Fibroblast of upper back skin (primary cell): ENCODE measurements at regions not wholly inside any gene's neighbourhood (a gene's known extent, or its start where the extent isn't known, plus 50 kb on each side); places are given as distances from the start of the nearest gene placed in this dataset.

Experiments
- DNase-seq: peaks from one replicate; pipeline ENCODE4 v3.0.0-alpha.2; 2013

DNA sequence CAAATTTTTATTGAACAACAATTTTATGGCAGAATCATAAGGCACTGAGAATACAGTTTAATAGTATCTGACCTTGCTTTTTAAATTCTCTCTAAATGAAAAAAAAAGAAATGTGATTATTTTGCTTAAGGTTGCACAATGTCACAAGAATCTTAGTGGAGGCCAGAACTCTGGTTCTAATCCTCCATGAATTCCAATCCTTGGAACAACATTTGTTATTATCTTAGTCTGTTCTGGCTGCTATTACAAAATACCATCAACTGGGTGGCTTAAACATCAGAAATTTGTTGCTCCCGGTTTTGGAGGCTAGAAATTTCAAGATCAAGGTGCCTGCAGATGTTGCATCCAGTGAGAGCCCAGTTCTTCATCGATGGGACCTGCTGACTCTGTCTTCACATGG lies 158.2 kb upstream of the POM121L12 start:
- DNase-seq, result no peak

DNA sequence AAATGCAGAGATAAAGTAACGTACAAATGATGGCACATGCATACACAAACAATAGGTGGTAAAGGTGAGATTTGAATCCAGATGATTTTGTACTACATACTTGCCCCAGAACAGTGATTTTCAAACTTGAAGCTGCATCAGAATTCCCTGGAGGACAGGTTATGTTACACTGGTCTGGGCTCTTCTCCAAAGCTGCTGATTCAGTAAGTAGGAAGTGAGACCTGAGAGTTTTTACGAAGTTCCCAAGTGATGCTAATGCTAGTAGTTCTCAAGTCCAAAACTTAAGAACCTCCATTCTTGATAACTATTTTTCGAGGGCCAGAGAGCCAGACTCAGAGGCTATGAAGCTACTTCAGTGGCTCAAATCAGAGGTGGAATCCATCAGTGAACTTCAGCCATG lies 159.0 kb upstream of the POM121L12 start:
- DNase-seq, result peak; percentile 34

- no peak for DNase-seq
These were observed 171.8 kb upstream of the POM121L12 start for GRCh38 chr7:52863652-52864051.

DNA sequence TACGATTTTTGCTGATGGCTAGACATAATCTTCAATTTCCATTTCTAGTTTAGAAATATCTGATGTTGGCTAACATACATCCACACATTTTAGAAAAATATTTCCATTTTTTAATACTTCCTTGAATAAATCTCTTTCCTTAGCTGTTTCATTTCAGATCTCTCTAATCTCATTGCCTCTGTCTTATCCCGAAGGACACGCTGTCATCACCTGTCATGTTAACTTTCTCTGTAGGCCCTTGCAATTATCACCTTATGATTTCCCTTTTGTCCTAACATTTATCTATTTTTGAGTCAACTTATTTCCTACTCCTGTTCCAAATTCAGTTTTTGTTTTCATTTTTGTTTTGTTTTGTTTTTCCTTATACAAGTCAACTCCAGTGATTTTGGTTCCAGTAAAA lies 173.1 kb upstream of the POM121L12 start:
- DNase-seq, result no peak

- DNase-seq, result no peak
These were observed 178.1 kb upstream of the POM121L12 start for GRCh38 chr7:52857367-52857766.

DNA sequence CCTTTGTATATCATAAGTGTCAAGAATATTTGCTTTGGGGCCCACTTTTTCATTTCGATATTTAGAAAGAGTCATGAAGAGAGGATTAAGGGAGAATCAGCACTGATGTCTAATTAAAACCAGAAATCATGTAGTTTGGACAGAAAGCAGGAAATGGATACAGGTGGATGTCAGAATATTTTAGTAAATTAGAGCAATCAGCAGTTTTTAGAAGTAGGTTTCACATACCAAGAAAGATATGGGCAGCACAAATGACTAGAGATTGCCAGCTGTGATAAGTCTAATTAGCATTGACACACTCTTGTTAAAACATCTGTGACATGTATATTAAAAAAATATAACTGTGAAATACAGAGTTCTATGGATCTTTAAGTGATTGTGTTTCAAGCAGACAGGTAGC lies 180.8 kb upstream of the POM121L12 start:
- DNase-seq, result no peak

- DNase-seq, result no peak
These were observed 183.9 kb upstream of the POM121L12 start for GRCh38 chr7:52851547-52851946.

DNA sequence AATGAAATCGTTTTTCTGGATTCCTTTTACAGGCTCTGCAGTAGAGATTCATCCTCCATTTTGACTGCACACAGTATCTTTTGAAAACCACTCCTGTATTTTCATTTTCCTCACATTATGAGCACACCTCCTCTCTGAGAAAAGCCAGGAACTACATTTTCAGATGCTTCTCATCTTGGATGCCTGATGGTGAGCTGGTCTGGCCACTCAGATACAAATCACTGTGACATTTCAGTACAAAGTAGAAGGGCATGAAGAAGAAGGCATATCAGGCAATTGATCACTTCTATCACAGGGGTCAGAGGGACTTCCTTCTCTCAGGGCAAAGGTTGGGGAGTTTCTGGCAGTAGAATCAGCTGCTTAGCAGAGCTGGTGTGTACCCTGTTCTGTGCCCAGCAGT lies 192.0 kb upstream of the POM121L12 start:
- DNase-seq, result no peak

- DNase-seq, result no peak
These were observed 193.1 kb upstream of the POM121L12 start for GRCh38 chr7:52842202-52842900.

DNA sequence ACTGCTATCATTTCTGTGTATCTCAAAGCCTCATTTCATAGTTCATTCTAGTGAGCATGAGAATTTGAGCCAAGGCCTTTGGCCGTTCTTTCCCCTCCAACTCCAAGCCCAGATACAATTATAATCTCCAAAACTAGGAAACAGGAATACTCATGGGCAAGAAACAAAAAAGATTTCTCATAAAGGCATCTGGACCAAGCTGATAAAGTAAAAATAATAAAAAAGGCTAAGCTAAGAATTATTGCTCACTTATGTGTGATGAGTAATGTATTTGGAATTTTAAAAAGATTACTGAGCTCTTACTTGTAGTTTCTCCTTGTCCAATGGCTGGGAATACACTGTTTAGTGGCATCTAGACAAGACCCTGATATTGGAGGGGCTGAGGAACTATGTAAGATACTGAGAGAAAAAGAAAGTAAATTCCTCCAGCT lies 196.4 kb upstream of the POM121L12 start:
- peak; percentile 50 for DNase-seq

GRCh38 chr7:52831321-52831720 lies 204.1 kb upstream of the POM121L12 start:
- DNase-seq, result no peak

DNA sequence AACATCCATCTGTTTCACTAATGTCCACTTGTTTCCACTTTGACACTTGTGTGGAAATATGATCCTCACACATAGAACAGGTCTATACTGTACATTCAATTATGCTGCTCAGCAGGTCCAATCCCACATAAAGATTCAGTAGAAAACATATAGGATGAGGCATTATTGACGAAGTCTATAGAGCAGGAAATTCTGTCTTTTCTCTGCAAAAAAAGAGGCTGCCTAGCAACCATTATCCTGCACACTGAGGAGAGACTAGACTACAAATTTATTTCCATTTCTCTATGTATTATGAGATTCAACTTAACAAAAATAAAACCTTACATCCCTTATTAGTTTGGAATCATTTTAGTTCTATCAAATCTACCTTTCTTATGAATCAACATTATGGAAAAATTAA lies 204.6 kb upstream of the POM121L12 start:
- DNase-seq, result no peak

DNA sequence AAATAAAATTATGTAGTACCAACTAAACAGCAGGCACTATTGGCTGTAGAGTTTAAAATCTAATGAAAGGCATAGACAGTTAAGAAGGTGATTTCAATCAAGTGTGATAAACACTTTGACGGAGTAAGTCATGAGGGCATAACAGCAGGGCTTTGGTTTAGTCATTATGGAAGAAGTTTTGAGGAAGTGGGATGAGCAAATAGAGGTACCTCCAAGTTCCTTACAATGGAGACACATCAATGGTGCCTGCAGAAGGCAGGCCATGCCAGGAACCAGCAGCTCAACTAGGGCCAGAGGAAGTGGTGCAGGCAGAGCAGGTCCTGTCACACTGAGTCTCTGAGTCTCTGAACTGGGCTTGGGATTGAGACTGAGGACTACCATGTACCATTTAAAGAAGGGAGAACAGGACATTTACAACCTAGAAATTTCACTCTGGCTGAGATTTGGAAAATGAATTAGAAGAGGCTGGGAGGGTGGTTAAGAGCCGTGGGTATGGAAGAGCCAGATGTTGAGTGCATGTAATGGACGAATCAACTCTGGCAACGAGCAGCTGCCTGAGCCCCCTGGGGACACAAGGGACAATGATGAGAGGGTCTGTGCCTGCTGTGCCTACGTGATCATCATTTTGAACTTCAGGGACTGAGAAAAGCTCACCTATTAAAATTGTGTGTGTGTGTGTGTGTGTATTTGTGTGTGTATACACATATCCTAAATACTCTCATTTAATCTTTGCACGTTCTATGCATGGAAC lies 208.7 kb upstream of the POM121L12 start:
- DNase-seq, result no peak

DNA sequence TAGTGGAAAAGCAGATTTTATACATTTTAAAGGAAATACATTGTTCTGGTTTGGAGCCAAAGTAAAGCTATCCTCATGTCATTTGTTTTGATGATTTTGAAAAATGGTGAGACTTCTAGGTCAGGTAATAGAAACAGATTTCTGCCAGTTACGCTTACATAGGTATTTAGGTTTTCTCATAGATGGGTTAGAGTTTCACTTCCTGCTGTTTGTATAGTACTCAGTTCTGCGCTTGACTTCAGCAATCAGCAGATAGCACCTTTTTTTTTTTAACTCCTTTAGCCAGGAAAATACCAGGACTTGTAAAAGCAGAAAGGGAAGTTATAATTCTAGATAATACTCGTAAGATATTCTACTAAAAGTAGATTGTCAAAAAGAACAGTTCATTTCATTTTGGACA lies 209.8 kb upstream of the POM121L12 start:
- DNase-seq, result no peak

GRCh38 chr7:52811537-52811936 lies 223.9 kb upstream of the POM121L12 start:
- no peak for DNase-seq

- no peak for DNase-seq
These were observed 235.6 kb upstream of the POM121L12 start for GRCh38 chr7:52799817-52800216.

DNA sequence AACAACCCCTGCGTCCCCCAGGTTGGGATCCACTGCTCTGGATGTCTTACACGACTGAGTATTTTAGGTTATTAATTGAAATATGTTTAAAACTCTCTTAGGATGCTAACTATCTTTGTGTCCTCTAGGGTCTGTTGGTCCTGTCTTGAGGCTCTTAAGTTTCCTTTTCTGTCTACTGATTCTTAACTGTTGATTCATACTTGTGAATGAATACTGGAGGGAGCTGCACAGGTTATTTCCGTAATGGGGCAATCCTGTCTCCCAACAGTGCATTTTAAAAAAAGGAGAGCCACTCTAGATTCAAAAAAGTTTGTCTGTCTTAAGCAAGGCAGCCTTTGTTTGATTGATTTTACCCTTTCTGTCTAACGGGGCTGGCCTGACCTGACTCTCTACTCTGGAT lies 237.6 kb upstream of the POM121L12 start:
- no peak for DNase-seq

GRCh38 chr7:52794621-52795020 lies 240.8 kb upstream of the POM121L12 start:
- no peak for DNase-seq

- DNase-seq, result no peak
These were observed 244.2 kb upstream of the POM121L12 start for GRCh38 chr7:52791176-52791700.

DNA sequence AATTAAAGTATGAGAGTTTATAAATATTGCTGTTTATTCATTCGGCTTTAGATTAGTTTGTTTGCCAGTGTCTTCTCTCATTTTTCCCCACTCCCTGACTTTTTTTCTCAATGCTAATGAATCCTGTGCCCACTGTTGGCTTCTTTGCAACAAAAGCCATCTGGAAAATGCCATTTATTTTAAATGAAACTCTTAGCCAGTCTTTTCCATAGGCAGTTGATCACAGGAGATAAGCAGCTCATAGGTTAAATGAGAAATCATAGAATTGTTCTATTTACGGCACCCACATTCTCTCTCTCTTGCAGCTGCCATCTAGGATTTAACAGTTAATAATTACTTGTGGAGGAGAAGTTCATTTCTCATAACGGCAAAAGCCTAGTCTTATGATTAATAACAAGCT lies 249.3 kb upstream of the POM121L12 start:
- DNase-seq, result no peak

- DNase-seq, result no peak
These were observed 253.1 kb upstream of the POM121L12 start for GRCh38 chr7:52782348-52782747.

DNA sequence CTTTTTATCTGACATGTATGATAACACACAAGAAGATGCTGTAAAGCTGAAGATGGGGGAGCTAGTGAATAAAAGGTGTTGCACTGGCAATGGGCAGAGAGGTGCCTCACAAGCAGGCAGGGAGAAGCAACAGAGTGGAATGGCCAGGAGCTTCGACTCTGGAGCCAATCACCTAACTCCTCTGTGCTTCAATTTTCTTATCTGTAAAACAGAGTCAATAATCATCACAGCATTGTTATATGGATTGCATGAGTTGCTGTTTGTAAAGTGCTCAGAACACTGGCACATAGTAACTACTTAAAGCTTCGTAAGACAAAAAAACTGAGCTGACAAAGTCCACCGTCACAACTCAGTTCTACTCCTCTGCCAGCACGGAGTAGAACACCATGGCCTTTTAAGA lies 254.2 kb upstream of the POM121L12 start:
- no peak for DNase-seq

GRCh38 chr7:52779004-52779403 lies 256.4 kb upstream of the POM121L12 start:
- no peak for DNase-seq

GRCh38 chr7:52777051-52777822 lies 258.2 kb upstream of the POM121L12 start:
- DNase-seq, result no peak
